ENCODE measurements at regions not wholly inside any gene's neighbourhood (a gene's known extent, or its start where the extent isn't known, plus 50 kb on each side); places are given as distances from the start of the nearest gene placed in this dataset.

DNA sequence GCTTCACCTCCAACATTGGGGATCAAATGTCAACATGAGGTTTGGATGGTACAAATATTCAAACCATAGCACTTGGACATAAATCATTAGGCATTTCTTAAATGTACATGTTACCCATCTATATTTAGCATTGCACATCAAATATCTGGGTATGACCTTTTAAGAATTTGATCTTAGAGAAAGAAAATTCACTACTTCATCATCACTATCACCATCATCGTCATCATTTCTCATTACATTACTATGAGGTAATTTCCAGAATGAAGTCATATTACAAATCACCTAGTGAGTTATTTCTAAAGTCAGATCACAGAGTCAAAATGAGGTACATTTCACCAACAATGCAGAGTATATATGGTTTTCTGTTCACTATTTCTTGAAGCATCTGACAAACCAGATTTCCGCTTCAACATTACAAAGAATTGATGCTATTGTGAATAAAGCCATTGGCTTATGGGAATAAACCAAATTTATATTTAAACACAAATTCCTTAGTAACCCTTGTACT, 356.4 kb upstream of the GYPC start:
- TF ChIP-seq, protein P1, sequence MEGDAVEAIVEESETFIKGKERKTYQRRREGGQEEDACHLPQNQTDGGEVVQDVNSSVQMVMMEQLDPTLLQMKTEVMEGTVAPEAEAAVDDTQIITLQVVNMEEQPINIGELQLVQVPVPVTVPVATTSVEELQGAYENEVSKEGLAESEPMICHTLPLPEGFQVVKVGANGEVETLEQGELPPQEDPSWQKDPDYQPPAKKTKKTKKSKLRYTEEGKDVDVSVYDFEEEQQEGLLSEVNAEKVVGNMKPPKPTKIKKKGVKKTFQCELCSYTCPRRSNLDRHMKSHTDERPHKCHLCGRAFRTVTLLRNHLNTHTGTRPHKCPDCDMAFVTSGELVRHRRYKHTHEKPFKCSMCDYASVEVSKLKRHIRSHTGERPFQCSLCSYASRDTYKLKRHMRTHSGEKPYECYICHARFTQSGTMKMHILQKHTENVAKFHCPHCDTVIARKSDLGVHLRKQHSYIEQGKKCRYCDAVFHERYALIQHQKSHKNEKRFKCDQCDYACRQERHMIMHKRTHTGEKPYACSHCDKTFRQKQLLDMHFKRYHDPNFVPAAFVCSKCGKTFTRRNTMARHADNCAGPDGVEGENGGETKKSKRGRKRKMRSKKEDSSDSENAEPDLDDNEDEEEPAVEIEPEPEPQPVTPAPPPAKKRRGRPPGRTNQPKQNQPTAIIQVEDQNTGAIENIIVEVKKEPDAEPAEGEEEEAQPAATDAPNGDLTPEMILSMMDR (IDR thresholded peaks at IDR 0.05): no peak
- no peak for TF ChIP-seq POLR2A (IDR thresholded peaks at IDR 0.05)
